ENCODE measurements at regions not wholly inside any gene's neighbourhood (a gene's known extent, or its start where the extent isn't known, plus 50 kb on each side); places are given as distances from the start of the nearest gene placed in this dataset.

- DNase-seq (ENCODE audit: low spot score) (no peak), FAIRE-seq (no peak), ATAC-seq (no peak)
- no TSS peak for BruUV-seq (replicated peaks)
- H3K36me3 ChIP-seq (replicated peaks in 1 of 2; ENCODE audit: control insufficient read depth in 1 of 2, insufficient read depth in 2 of 2, low read length in 2 of 2), result no peaks in the 10 kb centered on the region
- no peaks in the 10 kb centered on the region for H3K4me1 ChIP-seq (ENCODE audit: insufficient read depth, low read length)
- TF ChIP-seq ARID4A (CRISPR knock-in tag; IDR thresholded peaks at IDR 0.05; ENCODE audit: borderline replicate concordance) (no peak), ZNF468 (CRISPR knock-in tag; IDR thresholded peaks at IDR 0.05) (no peak), YEATS4 (CRISPR knock-in tag; IDR thresholded peaks at IDR 0.05; ENCODE audit: borderline replicate concordance) (no peak), ZNF362 (CRISPR knock-in tag; IDR thresholded peaks at IDR 0.05; ENCODE audit: borderline replicate concordance) (no peak), HDAC6 (IDR thresholded peaks at IDR 0.05; ENCODE audit: low read depth, low read length) (no peak), RXRA (CRISPR knock-in tag; IDR thresholded peaks at IDR 0.05) (no peak), SRSF4 (IDR thresholded peaks at IDR 0.05; ENCODE audit: low read depth, low read length, poor library complexity, severe bottlenecking) (no peak), POGK (CRISPR knock-in tag; conservative IDR thresholded peaks at IDR 0.05) (no peak), ZNF768 (CRISPR knock-in tag; IDR thresholded peaks at IDR 0.05) (no peak), KLF12 (CRISPR knock-in tag; IDR thresholded peaks at IDR 0.05; ENCODE audit: borderline replicate concordance) (no peak), FOXK1 (CRISPR knock-in tag; IDR thresholded peaks at IDR 0.05; ENCODE audit: borderline replicate concordance, low read depth) (no peak), ZNF230 (CRISPR knock-in tag; IDR thresholded peaks at IDR 0.05) (no peak), CHCHD3 (CRISPR knock-in tag; IDR thresholded peaks at IDR 0.05) (no peak), PAX8 (CRISPR knock-in tag; IDR thresholded peaks at IDR 0.05; ENCODE audit: borderline replicate concordance) (no peak), ZNF3 (CRISPR knock-in tag; IDR thresholded peaks at IDR 0.05) (no peak), PREB (CRISPR knock-in tag; IDR thresholded peaks at IDR 0.05) (no peak), KLF11 (CRISPR knock-in tag; IDR thresholded peaks at IDR 0.05) (no peak), FOXM1 (CRISPR knock-in tag; IDR thresholded peaks at IDR 0.05) (no peak), ZNF383 (CRISPR knock-in tag; IDR thresholded peaks at IDR 0.05; ENCODE audit: borderline replicate concordance) (no peak)
- H3K27ac ChIP-seq (ENCODE audit: extremely low read length, insufficient read depth, low read length), result no peak overlapping the region
- WGBS (ENCODE audit: low lambda C conversion rate), result 2% methylated on average over 2 of the region's 2 CpGs
- no peaks in the 10 kb centered on the region for H3K9me3 ChIP-seq (ENCODE audit: low read length)
- no peak overlapping the region for H3K9ac ChIP-seq (ENCODE audit: insufficient read depth, low read depth, low read length)
- ChIA-PET CTCF (ENCODE audit: low intra/inter-chr PET ratio, low total read pairs) (no interaction called here), POLR2A (no interaction called here)
- H2AFZ ChIP-seq (ENCODE audit: low read length), result no peak overlapping the region
- no peak overlapping the region for H3K4me2 ChIP-seq (ENCODE audit: low read depth, low read length)
- in situ Hi-C loops (cut with HindIII; ENCODE audit: extremely low pct_ligation_motif_present, low pct_unique_long_range_greater_than_20kb), result no loop called here
- no peaks in the 10 kb centered on the region for H3K79me2 ChIP-seq (ENCODE audit: insufficient read depth, low read length)
- H3K27me3 ChIP-seq (ENCODE audit: control insufficient read depth in 1 of 2, insufficient read depth in 2 of 2, low read length in 2 of 2), result peaks cover 0 to 1% of the 10 kb centered on the region in 2 experiments; a peak in 1 of 5 replicates
- no peaks in the 10 kb centered on the region for H4K20me1 ChIP-seq (ENCODE audit: insufficient read depth, low read length)
- intact Hi-C loops (cut with micrococcal nuclease; ENCODE audit: unreplicated experiment), result no loop called here
- H3K4me3 ChIP-seq (replicated peaks in 1 of 3; ENCODE audit: insufficient read depth in 1 of 3, low read depth in 2 of 3, low read length in 3 of 3), result no peak overlapping the region
Measured at GRCh38 chr4:86483773-86484172, 110.3 kb upstream of the PTPN13 start.
